SK-N-SH treated with all-trans-retinoic acid at 6 μM for 48 hours (cell line): ENCODE measurements at regions not wholly inside any gene's neighbourhood (a gene's known extent, or its start where the extent isn't known, plus 50 kb on each side); places are given as distances from the start of the nearest gene placed in this dataset.

ENCODE experiments used
- ARNTL ChIP-seq: fragments of 450-650 bp; formaldehyde crosslinking; IDR thresholded peaks from 2 replicates; pipeline ENCODE4 v1.5.0; 2020; ENCODE audit warnings: low read depth, mild to moderate bottlenecking, moderate library complexity, borderline replicate concordance
- CSDC2 ChIP-seq: fragments of 250-450 bp; sonication (Bioruptor Pico); IDR thresholded peaks from 2 replicates; pipeline ENCODE4 v1.5.0; 2020; ENCODE audit warnings: mild to moderate bottlenecking, moderate library complexity
- ESRRG ChIP-seq: fragments of 250-450 bp; sonication (Bioruptor Pico); IDR thresholded peaks from 2 replicates; pipeline ENCODE4 v1.6.1; 2021; ENCODE audit warnings: mild to moderate bottlenecking
- OSR1 ChIP-seq: fragments of 250-450 bp; sonication (Bioruptor Pico); IDR thresholded peaks from 2 replicates; pipeline ENCODE4 v1.8.0; 2022; ENCODE audit warnings: moderate library complexity, mild to moderate bottlenecking, inconsistent platforms
- PPARA ChIP-seq: fragments of 250-450 bp; sonication (Bioruptor Pico); IDR thresholded peaks from 2 replicates; pipeline ENCODE4 v1.5.0; 2020; ENCODE audit warnings: mild to moderate bottlenecking, borderline replicate concordance
- TOX ChIP-seq: fragments of 250-450 bp; sonication (Bioruptor Pico); IDR thresholded peaks from 2 replicates; pipeline ENCODE4 v1.8.0; 2021; ENCODE audit warnings: mild to moderate bottlenecking, moderate library complexity, borderline replicate concordance
- ZFP3 ChIP-seq: fragments of 250-450 bp; sonication (Bioruptor Pico); IDR thresholded peaks from 2 replicates; pipeline ENCODE4 v1.5.0; 2020; ENCODE audit warnings: mild to moderate bottlenecking, moderate library complexity
- TF ChIP-seq, protein P1 (sequence below): fragments of 250-450 bp; sonication (Bioruptor Pico); IDR thresholded peaks from 2 replicates; pipeline ENCODE4 v1.5.1; 2020; ENCODE audit warnings: low read depth, mild to moderate bottlenecking, moderate library complexity
- TF ChIP-seq, protein P2 (sequence below): fragments of 250-450 bp; sonication (Bioruptor Pico); IDR thresholded peaks from 2 replicates; pipeline ENCODE4 v1.8.0; 2021; ENCODE audit warnings: low read depth, mild to moderate bottlenecking, moderate library complexity, borderline replicate concordance

DNA sequence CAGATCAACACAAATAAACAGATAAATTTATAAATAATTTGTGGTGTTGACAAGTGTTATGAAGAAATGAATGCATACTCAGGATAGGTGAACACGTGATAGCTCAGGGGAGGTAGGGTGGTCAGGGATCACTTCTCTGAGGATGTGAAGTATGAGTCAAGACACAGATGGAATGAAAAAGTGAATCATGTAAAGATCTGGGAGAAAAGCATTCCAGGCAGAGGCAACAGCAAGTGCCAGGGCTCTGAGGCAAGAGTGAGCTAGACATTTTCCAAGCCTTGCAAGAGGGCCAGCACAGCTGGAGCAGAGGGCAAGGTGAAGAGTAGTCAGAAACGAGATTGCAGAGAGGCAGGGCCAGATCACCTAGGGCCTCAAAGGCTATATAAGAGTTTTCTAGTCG is 177.8 kb downstream of the WNT5A start:
- no peak for TF ChIP-seq TOX
- no peak for TF ChIP-seq CSDC2 (CRISPR knock-in tag)
- no peak for TF ChIP-seq PPARA (CRISPR knock-in tag)
- TF ChIP-seq, protein P1, sequence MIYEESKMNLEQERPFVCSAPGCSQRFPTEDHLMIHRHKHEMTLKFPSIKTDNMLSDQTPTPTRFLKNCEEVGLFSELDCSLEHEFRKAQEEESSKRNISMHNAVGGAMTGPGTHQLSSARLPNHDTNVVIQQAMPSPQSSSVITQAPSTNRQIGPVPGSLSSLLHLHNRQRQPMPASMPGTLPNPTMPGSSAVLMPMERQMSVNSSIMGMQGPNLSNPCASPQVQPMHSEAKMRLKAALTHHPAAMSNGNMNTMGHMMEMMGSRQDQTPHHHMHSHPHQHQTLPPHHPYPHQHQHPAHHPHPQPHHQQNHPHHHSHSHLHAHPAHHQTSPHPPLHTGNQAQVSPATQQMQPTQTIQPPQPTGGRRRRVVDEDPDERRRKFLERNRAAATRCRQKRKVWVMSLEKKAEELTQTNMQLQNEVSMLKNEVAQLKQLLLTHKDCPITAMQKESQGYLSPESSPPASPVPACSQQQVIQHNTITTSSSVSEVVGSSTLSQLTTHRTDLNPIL (CRISPR knock-in tag): no peak
- TF ChIP-seq OSR1 (CRISPR knock-in tag): no peak
- TF ChIP-seq ZFP3 (CRISPR knock-in tag): no peak
- TF ChIP-seq, protein P2, sequence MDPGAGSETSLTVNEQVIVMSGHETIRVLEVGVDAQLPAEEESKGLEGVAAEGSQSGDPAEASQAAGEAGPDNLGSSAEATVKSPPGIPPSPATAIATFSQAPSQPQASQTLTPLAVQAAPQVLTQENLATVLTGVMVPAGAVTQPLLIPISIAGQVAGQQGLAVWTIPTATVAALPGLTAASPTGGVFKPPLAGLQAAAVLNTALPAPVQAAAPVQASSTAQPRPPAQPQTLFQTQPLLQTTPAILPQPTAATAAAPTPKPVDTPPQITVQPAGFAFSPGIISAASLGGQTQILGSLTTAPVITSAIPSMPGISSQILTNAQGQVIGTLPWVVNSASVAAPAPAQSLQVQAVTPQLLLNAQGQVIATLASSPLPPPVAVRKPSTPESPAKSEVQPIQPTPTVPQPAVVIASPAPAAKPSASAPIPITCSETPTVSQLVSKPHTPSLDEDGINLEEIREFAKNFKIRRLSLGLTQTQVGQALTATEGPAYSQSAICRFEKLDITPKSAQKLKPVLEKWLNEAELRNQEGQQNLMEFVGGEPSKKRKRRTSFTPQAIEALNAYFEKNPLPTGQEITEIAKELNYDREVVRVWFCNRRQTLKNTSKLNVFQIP (CRISPR knock-in tag): no peak
- no peak for TF ChIP-seq ESRRG
- TF ChIP-seq ARNTL (CRISPR knock-in tag): no peak
